Stimulated activated CD4-positive, alpha-beta T cell treated with anti-CD3 and anti-CD28 coated beads, Interleukin-4, amount 100 ng/mL, for 24 hours (primary cell): ENCODE measurements at regions not wholly inside any gene's neighbourhood (a gene's known extent, or its start where the extent isn't known, plus 50 kb on each side); places are given as distances from the start of the nearest gene placed in this dataset.
"Not testable (repeated sequence)": the region's sequence is repeated elsewhere in the genome, so short reads cannot be mapped to it uniquely, and the experiment has no call there.

Source experiments
- DNase-seq: peaks from one replicate; pipeline ENCODE4 v3.0.0-alpha.2; 2020

DNA sequence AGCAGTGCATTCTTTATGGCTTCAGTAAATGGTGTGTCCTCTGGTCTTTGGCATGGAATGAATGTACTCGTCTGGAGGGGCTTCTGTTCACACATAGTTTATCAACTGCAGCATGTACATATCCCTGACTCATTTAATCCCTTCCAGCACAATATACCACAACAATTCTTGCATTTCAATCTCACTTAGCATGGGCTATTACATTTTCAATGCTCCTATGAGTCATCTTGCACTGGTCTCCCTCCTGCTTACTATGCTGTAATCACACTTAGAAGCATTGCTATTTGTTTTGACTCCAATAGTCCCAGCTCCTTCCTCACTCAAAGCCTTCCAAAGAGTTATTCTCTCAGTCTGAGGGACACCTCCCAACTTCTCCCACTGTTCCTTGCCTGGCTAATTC is 180.9 kb upstream of the NUDT10 start:
- DNase-seq, result no peak

DNA sequence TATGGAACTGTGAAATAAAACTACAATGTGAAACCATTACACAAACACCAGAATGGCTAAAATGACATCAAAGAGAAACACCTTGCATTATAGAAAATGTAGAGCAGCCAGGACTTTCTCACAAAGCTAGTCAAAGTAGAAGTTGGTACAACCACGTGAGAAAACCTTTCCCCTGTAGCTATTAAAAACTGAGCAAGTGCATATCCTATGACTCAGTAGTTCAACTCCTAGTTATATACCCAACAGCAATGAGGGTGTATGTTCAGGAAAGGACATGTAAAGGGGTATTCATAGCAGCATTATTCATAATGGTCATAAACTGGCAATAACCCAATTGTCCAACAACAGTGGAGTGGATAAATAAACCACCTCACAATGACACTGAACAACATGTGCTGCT is 177.5 kb upstream of the NUDT10 start:
- no peak for DNase-seq

DNA sequence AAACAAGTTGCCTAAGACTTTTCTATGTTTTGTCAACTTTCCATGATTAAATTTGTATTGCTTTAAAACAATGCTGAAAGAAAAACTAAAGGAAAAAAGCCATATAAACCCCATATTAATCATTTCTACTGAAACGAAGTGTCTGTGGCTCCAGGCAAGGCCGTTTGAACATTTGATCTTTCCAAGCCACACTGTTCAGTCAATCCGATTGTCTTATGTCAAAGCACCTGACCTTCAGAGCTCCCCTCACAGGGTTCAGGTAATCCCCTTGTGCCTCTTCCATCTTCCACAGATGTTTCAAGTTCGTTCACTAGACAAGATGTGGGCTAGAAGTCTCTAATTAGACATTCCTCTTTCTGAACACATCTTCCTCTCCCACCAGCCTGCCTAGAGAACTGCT is 177.1 kb upstream of the NUDT10 start:
- DNase-seq, result no peak

DNA sequence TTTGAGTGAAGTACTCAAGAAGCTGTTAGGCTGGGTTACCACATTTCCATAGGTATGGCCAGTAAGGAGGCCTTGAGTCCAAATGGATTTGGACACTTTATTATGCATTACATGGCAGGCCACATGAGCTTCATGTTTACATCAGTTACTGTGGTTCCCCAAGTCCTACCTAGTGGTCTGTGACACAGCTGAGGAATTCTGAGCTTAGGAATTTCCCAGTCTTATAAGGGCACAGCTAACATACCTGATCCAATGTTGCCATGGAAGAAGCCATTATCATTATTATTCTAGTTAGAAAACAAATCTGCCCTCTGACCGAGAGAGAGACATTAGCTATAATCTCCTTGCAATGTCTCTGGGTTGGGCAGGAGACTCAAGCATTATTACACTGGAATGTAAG is 174.4 kb upstream of the NUDT10 start:
- no peak for DNase-seq

DNA sequence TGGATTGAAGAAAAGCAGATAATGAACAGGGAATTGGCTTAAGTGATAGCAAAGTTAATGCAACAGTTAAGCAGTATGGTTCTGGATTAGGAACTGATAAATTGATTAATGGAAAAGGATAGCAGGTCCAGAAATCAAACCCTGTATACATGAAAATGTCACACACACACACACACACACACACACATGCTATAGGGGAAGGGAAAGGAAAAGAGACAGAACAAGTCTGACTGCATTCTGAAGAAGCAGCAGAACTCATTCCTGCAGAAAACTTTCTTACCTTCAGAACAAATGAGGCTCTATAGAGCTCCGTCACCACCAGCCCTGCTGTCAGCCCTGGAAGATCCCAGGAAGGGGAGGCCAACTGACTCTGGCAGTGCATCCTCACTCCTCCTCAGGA is 173.2 kb upstream of the NUDT10 start:
- DNase-seq, result not testable (repeated sequence)

DNA sequence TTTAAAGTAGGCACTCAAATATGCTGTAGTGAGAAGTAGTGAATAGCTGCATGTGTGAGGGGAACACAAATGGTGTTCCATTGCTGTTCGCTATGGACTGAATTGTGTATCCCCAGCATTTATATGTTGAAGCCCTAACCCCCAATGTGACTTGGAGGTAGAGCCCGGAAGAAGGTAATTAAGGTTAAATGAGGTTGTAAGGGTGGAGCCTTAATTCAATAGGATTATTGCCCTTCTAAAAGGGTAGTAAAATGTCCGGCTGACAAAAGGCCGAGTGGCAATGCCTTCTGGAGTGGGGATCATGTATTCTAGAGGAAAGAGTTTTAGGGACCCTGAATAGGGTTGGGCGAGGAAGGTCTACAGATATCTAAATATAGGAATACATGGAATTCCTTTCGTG is 168.9 kb upstream of the NUDT10 start:
- DNase-seq, result no peak

DNA sequence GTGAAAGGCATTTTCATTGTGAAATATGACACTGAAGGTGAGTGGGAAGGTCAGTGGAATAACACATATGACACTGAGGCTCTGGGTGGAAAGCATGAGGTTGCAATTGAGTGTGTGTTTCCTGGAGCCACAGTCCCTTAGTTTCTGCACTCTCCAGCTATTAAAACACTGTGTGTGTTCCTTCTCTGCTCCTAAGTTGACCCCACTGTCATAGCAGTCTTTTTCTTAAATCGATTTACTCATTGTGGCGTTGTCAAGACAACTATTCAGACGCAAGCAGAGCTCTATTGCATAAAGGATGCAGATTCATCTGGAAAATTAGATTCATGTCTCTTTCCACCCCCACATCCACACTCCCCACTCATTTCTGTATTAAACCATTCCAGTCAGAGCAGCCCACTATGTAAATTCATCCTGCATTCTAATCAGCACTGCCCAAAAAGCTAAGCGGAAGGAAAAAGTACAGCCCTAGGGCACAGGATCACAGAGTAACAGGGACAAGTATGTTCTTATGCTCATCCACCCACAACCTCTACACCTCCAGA is 154.2 kb upstream of the NUDT10 start:
- DNase-seq, result not testable (repeated sequence)

DNA sequence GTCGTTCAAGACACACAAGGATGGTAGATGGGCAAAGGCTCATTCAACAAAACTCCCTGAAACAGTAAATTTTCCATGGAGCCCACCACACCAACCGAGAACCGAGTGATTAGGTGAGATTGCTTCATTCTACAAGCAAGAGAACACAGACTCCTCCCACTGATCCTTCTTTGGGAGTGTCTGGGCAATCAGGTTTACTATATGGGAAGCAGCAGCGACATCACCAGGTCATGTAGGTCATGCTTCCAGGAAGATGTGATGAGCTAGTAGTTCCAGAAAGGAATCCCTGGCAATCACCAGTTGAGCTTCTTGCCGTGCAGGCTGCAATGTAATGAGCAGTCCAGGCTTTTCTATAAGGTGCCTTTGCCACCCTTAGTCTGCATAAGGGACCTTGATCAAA is 152.8 kb upstream of the NUDT10 start:
- DNase-seq, result not testable (repeated sequence)

DNA sequence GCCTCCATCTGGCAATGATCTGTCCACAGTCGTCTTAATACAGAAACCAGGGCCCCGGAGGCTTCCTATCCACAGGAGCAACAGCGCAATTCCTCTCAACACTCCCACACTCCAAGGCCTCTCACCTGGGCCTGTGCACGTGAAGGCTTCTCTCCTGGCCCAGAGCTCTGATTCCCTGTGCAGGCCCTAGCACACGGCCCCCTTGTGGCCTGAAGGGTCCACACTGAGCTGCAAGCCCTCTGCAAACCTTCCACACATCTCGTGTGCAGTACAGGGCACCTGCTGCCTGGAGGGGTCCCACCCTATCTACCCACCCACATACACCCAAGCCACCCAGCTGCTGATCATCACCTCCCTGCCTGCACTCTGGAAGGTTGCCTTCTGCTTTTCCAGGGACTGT is 150.1 kb upstream of the NUDT10 start:
- DNase-seq, result no peak

DNA sequence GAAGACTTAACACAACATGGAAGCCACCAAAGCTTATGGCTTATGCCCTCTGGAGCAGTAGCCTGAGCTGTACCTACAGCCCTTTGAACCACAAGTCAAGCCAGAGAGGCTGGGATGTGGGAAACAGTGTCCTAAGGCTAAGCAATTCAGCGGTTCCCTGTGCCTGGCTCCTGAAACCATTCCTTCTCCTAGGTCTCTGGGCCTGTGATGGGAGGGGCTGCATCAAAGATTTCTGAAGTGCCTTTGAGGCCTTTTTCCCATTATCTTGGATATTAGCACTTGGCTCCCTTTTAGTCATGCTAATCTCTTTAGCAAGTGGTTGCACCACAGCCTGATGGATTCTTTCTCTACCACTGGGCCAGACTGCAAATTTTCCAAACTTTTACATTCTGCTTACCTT is 140.5 kb upstream of the NUDT10 start:
- DNase-seq, result no peak

DNA sequence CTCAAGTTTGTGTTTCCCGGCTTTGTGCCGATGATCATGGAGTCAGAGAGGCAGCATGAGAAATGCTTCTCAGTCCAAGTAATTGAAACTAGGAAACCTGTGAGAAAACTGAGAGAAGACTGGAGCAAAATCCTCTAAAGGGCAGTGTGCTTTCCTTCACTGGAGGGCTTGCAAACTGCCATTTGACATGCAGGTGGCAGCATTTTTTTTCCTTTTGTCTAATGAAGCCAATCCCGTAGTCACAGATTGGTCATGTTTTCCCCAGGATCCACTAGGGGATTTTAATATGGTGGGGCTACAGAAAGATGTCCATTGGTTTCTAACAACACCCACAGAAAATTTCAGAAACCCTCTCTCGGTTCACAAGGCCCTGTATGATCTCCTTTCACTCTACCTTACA is 117.4 kb upstream of the NUDT10 start:
- no peak for DNase-seq

DNA sequence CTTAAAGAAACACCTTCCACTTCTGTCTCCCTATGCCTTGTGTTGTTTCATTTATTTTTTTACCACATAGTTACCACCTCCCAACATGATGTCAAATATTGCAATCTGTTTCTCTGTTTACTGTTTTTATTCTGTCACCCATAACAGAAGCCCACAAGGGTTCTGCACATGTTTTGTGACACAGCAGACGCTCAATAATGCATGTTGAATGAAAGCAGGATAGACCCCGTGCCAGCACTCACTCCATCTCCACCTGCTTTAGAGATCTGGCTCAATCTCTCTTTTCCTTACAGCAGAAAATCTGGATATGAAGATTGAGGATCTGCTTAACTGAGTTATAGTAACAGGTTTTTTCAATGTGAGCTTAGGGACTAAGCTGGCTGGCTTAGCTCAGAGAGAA is 116.8 kb upstream of the NUDT10 start:
- no peak for DNase-seq

DNA sequence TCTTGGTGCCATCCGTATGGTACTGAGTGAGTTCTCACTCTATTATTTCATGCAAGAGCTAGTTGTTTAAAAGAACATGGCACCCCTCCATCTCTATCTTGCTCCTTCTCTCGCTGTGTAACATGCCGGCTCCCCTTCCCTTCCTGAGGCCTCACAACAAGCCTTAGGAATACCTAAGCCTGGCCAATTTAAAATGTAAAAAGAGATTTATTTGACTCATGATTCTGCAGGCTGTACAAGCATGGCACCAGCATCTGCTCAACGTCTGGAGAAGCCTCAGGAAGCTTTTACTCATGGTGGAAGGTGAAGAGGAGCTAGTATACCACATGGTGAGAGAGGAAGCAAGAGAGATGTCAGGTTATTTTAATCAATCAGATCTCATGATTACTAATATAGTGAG is 90.4 kb upstream of the NUDT10 start:
- DNase-seq, result no peak

DNA sequence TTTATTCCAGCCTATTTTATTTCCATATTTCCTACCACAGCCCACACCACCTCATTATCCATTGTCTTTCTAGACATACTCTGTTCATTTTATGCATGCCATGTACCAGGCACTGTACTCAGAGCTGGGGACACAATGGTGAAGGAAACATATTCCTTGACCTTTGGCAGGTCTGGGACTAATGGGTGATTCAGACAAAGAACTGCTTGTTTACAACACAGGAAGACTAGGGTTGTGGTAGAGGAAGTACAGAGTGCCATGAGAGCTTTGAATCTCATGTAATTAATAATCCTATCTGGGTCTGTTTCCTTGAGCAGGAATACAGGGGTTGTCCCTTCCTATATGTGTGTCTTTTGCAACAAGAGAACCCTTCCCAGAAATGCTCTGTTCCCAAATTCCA is 75.1 kb upstream of the NUDT10 start:
- DNase-seq, result no peak

DNA sequence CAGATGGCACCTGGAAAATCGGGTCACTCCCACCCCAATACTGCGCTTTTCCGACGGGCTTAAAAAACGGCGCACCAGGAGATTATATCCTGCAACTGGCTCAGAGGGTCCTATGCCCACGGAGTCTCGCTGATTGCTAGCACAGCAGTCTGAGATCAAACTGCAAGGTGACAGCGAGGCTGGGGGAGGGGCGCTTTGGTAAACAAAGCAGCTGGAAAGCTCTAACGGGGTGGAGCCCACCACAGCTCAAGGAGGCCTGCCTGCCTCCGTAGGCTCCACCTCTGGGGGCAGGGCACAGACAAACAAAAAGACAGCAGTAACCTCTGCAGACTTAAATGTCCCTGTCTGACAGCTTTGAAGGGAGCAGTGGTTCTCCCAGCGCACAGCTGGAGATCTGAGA is 70.4 kb upstream of the NUDT10 start:
- not testable (repeated sequence) for DNase-seq

DNA sequence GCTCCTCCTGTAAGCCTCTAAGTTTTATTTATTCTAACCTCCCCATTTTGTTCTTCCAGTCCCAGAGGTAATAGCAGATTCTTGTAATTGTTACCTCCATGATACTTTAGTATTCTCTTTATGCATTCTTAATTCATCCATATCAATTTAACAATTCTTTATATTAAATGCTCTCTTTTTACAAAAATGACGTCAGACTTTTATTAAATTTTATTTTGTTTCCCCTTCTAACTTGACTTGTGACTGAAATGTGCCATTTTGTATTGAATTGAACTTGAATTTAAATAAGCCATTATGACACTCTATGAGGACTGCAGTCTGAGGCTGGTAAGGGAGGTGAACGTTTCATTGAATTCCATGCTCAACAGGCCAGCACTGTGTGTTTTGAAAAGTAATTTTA is 60.0 kb upstream of the NUDT10 start:
- DNase-seq, result no peak

DNA sequence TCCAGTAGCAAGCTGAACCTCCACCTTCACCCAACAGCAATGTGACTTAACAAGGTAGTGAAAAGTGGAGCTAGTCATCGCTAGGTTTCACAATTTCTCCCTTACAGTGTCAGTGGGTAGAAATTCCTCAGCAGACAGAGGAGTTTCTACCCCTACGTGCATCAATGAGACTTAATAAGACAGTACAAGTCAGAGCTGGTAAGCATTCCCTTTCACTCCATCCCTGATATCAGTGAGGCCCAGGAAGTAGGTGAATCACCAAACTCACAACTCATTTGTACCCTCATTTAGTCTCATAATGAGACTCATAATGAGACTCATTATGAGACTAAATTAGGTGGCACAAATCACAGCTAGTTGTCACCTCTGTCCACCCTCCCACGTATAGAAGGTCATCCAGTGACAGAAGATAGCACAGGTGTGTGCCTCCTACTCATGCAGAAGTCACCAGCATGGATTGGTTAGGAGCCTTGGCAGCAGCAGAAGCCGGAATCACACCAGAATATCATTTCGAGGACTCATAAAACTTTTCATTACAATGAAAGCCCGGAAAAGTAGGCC is 50.8 kb upstream of the NUDT10 start:
- DNase-seq, result no peak
